ENCODE measurements at regions not wholly inside any gene's neighbourhood (a gene's known extent, or its start where the extent isn't known, plus 50 kb on each side); places are given as distances from the start of the nearest gene placed in this dataset.

GRCh38 chr9:79360387-79361347 lies 211.1 kb upstream of the TLE4 start:
- TF ChIP-seq, protein P1, sequence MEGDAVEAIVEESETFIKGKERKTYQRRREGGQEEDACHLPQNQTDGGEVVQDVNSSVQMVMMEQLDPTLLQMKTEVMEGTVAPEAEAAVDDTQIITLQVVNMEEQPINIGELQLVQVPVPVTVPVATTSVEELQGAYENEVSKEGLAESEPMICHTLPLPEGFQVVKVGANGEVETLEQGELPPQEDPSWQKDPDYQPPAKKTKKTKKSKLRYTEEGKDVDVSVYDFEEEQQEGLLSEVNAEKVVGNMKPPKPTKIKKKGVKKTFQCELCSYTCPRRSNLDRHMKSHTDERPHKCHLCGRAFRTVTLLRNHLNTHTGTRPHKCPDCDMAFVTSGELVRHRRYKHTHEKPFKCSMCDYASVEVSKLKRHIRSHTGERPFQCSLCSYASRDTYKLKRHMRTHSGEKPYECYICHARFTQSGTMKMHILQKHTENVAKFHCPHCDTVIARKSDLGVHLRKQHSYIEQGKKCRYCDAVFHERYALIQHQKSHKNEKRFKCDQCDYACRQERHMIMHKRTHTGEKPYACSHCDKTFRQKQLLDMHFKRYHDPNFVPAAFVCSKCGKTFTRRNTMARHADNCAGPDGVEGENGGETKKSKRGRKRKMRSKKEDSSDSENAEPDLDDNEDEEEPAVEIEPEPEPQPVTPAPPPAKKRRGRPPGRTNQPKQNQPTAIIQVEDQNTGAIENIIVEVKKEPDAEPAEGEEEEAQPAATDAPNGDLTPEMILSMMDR (conservative IDR thresholded peaks at IDR 0.05): no peak
- no peak for TF ChIP-seq ZFX (IDR thresholded peaks at IDR 0.05)
- H3K27ac ChIP-seq: no peak overlapping the region

- no peak overlapping the region for H3K27ac ChIP-seq
- TF ChIP-seq, protein P1 (conservative IDR thresholded peaks at IDR 0.05): no peak
- TF ChIP-seq ZFX (IDR thresholded peaks at IDR 0.05): no peak
Observed at GRCh38 chr9:79362100-79363081, 209.4 kb upstream of the TLE4 start.

- no peak for TF ChIP-seq ZFX (IDR thresholded peaks at IDR 0.05)
- TF ChIP-seq, protein P1 (conservative IDR thresholded peaks at IDR 0.05): no peak
- H3K27ac ChIP-seq: no peak overlapping the region
Observed at GRCh38 chr9:79369676-79370075, 202.1 kb upstream of the TLE4 start.

GRCh38 chr9:79371301-79371700 lies 200.5 kb upstream of the TLE4 start:
- H3K27ac ChIP-seq: no peak overlapping the region
- TF ChIP-seq, protein P1 (conservative IDR thresholded peaks at IDR 0.05): no peak
- no peak for TF ChIP-seq ZFX (IDR thresholded peaks at IDR 0.05)

DNA sequence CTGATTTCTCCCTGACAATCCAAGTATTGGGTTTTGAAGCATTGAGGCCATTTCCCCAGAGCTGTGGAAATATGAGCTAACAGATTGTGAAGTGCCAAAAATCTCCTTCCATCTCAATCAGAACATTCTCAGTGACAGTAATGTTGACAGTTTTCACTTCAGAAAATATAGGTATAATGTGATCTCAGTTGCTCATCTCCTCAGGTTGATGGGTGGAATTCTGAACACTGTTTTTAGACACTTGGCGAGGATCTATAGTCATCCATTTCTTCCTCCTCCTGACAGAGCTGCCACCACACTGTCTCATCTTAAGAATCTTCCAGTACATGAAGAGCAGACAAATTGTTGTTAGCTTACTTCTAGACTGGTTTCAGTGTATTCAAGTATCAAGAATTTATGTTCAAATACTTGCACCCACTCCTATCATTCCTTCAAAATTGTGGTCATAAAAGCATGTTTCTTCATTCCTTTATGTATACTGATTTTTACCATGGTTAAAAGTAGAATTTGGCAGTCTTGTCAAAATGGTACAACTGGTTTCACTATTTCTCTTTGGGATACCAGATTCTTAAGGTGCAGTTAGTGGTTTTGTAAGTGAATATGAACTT lies 199.7 kb upstream of the TLE4 start:
- H3K27ac ChIP-seq: no peak overlapping the region
- TF ChIP-seq ZFX (IDR thresholded peaks at IDR 0.05): no peak

- TF ChIP-seq, protein P1 (conservative IDR thresholded peaks at IDR 0.05): no peak
- TF ChIP-seq ZFX (IDR thresholded peaks at IDR 0.05): no peak
- H3K27ac ChIP-seq: no peak overlapping the region
Observed at GRCh38 chr9:79377339-79377855, 194.4 kb upstream of the TLE4 start.

DNA sequence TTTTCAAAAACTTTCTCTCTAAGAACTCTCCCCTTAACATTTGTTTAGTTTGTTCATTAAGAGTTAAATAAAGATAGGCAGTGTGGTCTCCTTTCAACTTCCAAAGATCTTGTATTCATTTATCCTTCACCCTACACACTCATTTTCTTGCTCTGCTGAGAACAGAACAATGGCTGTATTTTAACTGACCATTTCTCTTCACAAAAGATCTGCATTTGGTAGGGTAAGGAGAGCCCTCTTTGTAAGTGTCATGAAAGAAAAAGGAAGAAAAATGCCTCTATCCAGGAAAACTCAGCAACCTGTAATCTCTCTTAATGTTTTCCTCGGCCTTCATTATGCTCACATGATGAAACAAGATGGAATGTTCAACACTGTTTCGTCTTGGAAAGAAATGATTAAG lies 193.7 kb upstream of the TLE4 start:
- TF ChIP-seq, protein P1 (conservative IDR thresholded peaks at IDR 0.05): no peak
- no peak overlapping the region for H3K27ac ChIP-seq
